Trophoblast cell (in vitro differentiated cells and primary cell): ENCODE measurements at regions not wholly inside any gene's neighbourhood (a gene's known extent, or its start where the extent isn't known, plus 50 kb on each side); places are given as distances from the start of the nearest gene placed in this dataset.

Experiments used
- DNase-seq, 2 donors: peaks; one replicate each; pipeline ENCODE4 v3.0.0-alpha.2; 2016
- H2AFZ ChIP-seq: 2 replicates; pipeline ENCODE4 v1.6.1; 2013; ENCODE audit warnings: low read length, moderate library complexity, mild to moderate bottlenecking; ENCODE audit not compliant: insufficient read depth, poor library complexity
- H2AK5ac ChIP-seq: 2 replicates; pipeline ENCODE4 v1.6.1; 2013; ENCODE audit warnings: mild to moderate bottlenecking, low read length
- H2BK120ac ChIP-seq: 2 replicates; pipeline ENCODE4 v1.6.1; 2013; ENCODE audit warnings: low read length, mild to moderate bottlenecking, moderate library complexity; ENCODE audit not compliant: insufficient read depth, poor library complexity
- H2BK12ac ChIP-seq: 2 replicates; pipeline ENCODE4 v1.6.1; 2013; ENCODE audit warnings: mild to moderate bottlenecking, low read length, moderate library complexity
- H2BK5ac ChIP-seq: 2 replicates; pipeline ENCODE4 v1.6.1; 2013; ENCODE audit warnings: low read length, low read depth, moderate library complexity, mild to moderate bottlenecking; ENCODE audit not compliant: poor library complexity
- H3K14ac ChIP-seq: 2 replicates; pipeline ENCODE4 v1.6.1; 2013; ENCODE audit warnings: mild to moderate bottlenecking, low read length
- H3K18ac ChIP-seq: 2 replicates; pipeline ENCODE4 v1.6.1; 2013; ENCODE audit warnings: mild to moderate bottlenecking, low read length
- H3K23ac ChIP-seq: 2 replicates; pipeline ENCODE4 v1.6.1; 2013; ENCODE audit warnings: low read length
- H3K27ac ChIP-seq: 2 replicates; pipeline ENCODE4 v1.5.1; 2013; ENCODE audit warnings: low read depth, mild to moderate bottlenecking, inconsistent platforms, low read length, moderate library complexity
- H3K27me3 ChIP-seq: 2 replicates; pipeline ENCODE4 v1.6.1; 2013; ENCODE audit warnings: inconsistent platforms, mild to moderate bottlenecking, low read length, moderate library complexity; ENCODE audit not compliant: insufficient read depth
- H3K36me3 ChIP-seq, 2 experiments: 1 replicate in 1 of 2; 2 replicates in 1 of 2; pipeline ENCODE4 v1.6.1; 2013; ENCODE audit warnings: low read length in 2 of 2, mild to moderate bottlenecking in 2 of 2, moderate library complexity in 1 of 2; ENCODE audit not compliant: insufficient read depth in 2 of 2, control insufficient read depth in 1 of 2
- H3K4ac ChIP-seq: 2 replicates; pipeline ENCODE4 v1.6.1; 2013; ENCODE audit warnings: low read depth, mild to moderate bottlenecking, low read length, moderate library complexity
- H3K4me1 ChIP-seq, 2 experiments: 1 replicate in 1 of 2; 2 replicates in 1 of 2; pipeline ENCODE4 v1.6.1; 2013; ENCODE audit warnings: low read length in 2 of 2, mild to moderate bottlenecking in 2 of 2, moderate library complexity in 1 of 2; ENCODE audit not compliant: insufficient read depth in 2 of 2, control insufficient read depth in 1 of 2
- H3K4me2 ChIP-seq: 2 replicates; pipeline ENCODE4 v1.6.1; 2013; ENCODE audit warnings: inconsistent platforms, mild to moderate bottlenecking, low read length, moderate library complexity
- H3K4me3 ChIP-seq: 2 replicates; pipeline ENCODE4 v1.5.1; 2013; ENCODE audit warnings: mild to moderate bottlenecking, low read depth, low read length, inconsistent platforms
- H3K79me1 ChIP-seq: one replicate; pipeline ENCODE4 v1.6.1; 2013; ENCODE audit warnings: low read length
- H3K79me2 ChIP-seq: 2 replicates; pipeline ENCODE4 v1.6.1; 2013; ENCODE audit warnings: low read length, mild to moderate bottlenecking; ENCODE audit not compliant: control insufficient read depth, insufficient read depth, poor library complexity
- H3K9ac ChIP-seq: 2 replicates; pipeline ENCODE4 v1.6.1; 2013; ENCODE audit warnings: mild to moderate bottlenecking, low read length
- H3K9me3 ChIP-seq: 2 replicates; pipeline ENCODE4 v1.6.1; 2013; ENCODE audit warnings: low read depth, mild to moderate bottlenecking, control low read depth, inconsistent platforms, low read length; ENCODE audit not compliant: insufficient read depth
- H4K12ac ChIP-seq: 2 replicates; pipeline ENCODE4 v1.6.1; 2013; ENCODE audit warnings: low read depth, mild to moderate bottlenecking, low read length, moderate library complexity
- H4K8ac ChIP-seq: 2 replicates; pipeline ENCODE4 v1.6.1; 2013; ENCODE audit warnings: low read depth, mild to moderate bottlenecking, low read length, moderate library complexity
- H4K91ac ChIP-seq: one replicate; pipeline ENCODE4 v1.6.1; 2013; ENCODE audit warnings: low read depth, mild to moderate bottlenecking, low read length, moderate library complexity
- WGBS: extraction: QIAGEN DNeasy Blood & Tissue Kit; methylation state at CpG from one replicate; pipeline ENCODE4 v1.1.7; 2013; ENCODE audit warnings: missing lambda C conversion rate; ENCODE audit not compliant: insufficient read length, insufficient coverage; ENCODE audit errors: extremely low coverage; 5-methylcytosine and 5-hydroxymethylcytosine counted together

- Histone ChIP-seq H4K8ac (no peak overlapping the region), H4K12ac (no peak overlapping the region), H2BK12ac (no peak overlapping the region), H3K4me3 (no peak overlapping the region), H3K4me2 (no peak overlapping the region), H3K9ac (no peak overlapping the region), H3K27me3 (no peaks in the 10 kb centered on the region), H3K14ac (no peak overlapping the region), H3K9me3 (no peaks in the 10 kb centered on the region), H3K4ac (no peak overlapping the region), H4K91ac (no peak overlapping the region), H3K4me1 (no peaks in the 10 kb centered on the region), H3K36me3 (no peaks in the 10 kb centered on the region), H3K79me1 (no peaks in the 10 kb centered on the region), H3K18ac (no peak overlapping the region), H2BK5ac (no peak overlapping the region), H2AK5ac (no peak overlapping the region), H3K79me2 (no peaks in the 10 kb centered on the region), H2AFZ (no peak overlapping the region), H2BK120ac (no peak overlapping the region), H3K23ac (no peak overlapping the region), H3K27ac (no peak overlapping the region)
- DNase-seq: no peak
- WGBS: no CpG with 5 or more reads among the region's 2 CpGs
Measured at GRCh38 chr11:19391652-19392051, 150.9 kb upstream of the E2F8 start.

DNA sequence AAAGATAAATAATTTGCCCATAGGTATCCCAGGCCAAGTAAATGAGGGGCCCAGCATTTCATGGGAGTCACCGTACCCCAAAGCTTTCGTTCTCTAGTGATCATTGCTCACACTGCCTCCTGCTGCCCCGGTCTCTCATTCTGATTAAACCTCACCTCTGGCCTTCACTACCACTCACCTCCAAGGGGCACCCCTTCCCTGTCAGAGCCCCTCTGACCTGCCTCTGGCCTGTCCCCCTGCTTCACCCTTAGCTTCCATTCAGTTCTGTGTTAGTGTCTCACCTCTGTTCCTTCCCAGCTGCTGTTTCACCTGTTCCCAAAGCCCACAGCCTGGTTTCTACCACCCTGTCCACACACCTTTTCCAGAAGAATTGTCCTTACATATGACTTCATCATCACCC lies 150.3 kb upstream of the E2F8 start:
- Histone ChIP-seq H2BK12ac (no peak overlapping the region), H3K79me2 (no peaks in the 10 kb centered on the region), H2AK5ac (no peak overlapping the region), H3K4me3 (no peak overlapping the region), H2BK120ac (no peak overlapping the region), H2BK5ac (no peak overlapping the region), H3K79me1 (no peaks in the 10 kb centered on the region), H2AFZ (no peak overlapping the region), H3K36me3 (no peaks in the 10 kb centered on the region), H4K8ac (no peak overlapping the region), H4K91ac (no peak overlapping the region), H3K14ac (no peak overlapping the region), H3K4me2 (no peak overlapping the region), H3K9ac (no peak overlapping the region), H3K27me3 (no peaks in the 10 kb centered on the region), H4K12ac (no peak overlapping the region), H3K27ac (no peak overlapping the region), H3K23ac (no peak overlapping the region), H3K18ac (no peak overlapping the region), H3K4me1 (no peaks in the 10 kb centered on the region), H3K4ac (no peak overlapping the region), H3K9me3 (no peaks in the 10 kb centered on the region)
- no CpG with 5 or more reads among the region's 3 CpGs for WGBS
- no peak for DNase-seq

GRCh38 chr11:19389787-19390303 lies 149.1 kb upstream of the E2F8 start:
- Histone ChIP-seq H3K14ac (no peak overlapping the region), H3K4me2 (no peak overlapping the region), H4K91ac (no peak overlapping the region), H3K4me3 (no peak overlapping the region), H2BK5ac (no peak overlapping the region), H3K27ac (no peak overlapping the region), H4K8ac (no peak overlapping the region), H3K9me3 (no peaks in the 10 kb centered on the region), H3K9ac (no peak overlapping the region), H3K36me3 (no peaks in the 10 kb centered on the region), H3K27me3 (no peaks in the 10 kb centered on the region), H3K79me2 (no peaks in the 10 kb centered on the region), H3K23ac (no peak overlapping the region), H3K18ac (no peak overlapping the region), H3K79me1 (no peaks in the 10 kb centered on the region), H4K12ac (no peak overlapping the region), H2AFZ (no peak overlapping the region), H2BK12ac (no peak overlapping the region), H2BK120ac (no peak overlapping the region), H2AK5ac (no peak overlapping the region), H3K4ac (no peak overlapping the region), H3K4me1 (no peaks in the 10 kb centered on the region)
- no CpG with 5 or more reads among the region's 3 CpGs for WGBS
- no peak for DNase-seq

GRCh38 chr11:19382131-19382611 lies 141.4 kb upstream of the E2F8 start:
- Histone ChIP-seq H3K79me1 (no peaks in the 10 kb centered on the region), H2AFZ (no peak overlapping the region), H3K4me3 (no peak overlapping the region), H4K91ac (no peak overlapping the region), H2AK5ac (no peak overlapping the region), H4K12ac (no peak overlapping the region), H3K27me3 (no peaks in the 10 kb centered on the region), H3K9me3 (no peaks in the 10 kb centered on the region), H3K4me1 (peaks cover 3 to 6% of the 10 kb centered on the region in 2 experiments), H3K4me2 (no peak overlapping the region), H4K8ac (no peak overlapping the region), H3K9ac (no peak overlapping the region), H3K4ac (no peak overlapping the region), H2BK120ac (no peak overlapping the region), H3K18ac (no peak overlapping the region), H2BK5ac (no peak overlapping the region), H2BK12ac (no peak overlapping the region), H3K27ac (no peak overlapping the region), H3K36me3 (no peaks in the 10 kb centered on the region), H3K14ac (no peak overlapping the region), H3K23ac (no peak overlapping the region), H3K79me2 (no peaks in the 10 kb centered on the region)
- no CpG with 5 or more reads among the region's 16 CpGs for WGBS
- no peak for DNase-seq
